ENCODE measurements at regions not wholly inside any gene's neighbourhood (a gene's known extent, or its start where the extent isn't known, plus 50 kb on each side); places are given as distances from the start of the nearest gene placed in this dataset.

- TF ChIP-seq, protein P1, sequence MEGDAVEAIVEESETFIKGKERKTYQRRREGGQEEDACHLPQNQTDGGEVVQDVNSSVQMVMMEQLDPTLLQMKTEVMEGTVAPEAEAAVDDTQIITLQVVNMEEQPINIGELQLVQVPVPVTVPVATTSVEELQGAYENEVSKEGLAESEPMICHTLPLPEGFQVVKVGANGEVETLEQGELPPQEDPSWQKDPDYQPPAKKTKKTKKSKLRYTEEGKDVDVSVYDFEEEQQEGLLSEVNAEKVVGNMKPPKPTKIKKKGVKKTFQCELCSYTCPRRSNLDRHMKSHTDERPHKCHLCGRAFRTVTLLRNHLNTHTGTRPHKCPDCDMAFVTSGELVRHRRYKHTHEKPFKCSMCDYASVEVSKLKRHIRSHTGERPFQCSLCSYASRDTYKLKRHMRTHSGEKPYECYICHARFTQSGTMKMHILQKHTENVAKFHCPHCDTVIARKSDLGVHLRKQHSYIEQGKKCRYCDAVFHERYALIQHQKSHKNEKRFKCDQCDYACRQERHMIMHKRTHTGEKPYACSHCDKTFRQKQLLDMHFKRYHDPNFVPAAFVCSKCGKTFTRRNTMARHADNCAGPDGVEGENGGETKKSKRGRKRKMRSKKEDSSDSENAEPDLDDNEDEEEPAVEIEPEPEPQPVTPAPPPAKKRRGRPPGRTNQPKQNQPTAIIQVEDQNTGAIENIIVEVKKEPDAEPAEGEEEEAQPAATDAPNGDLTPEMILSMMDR (IDR thresholded peaks at IDR 0.05; ENCODE audit: low read length): no peak
- no peak for TF ChIP-seq EZH2 (IDR thresholded peaks at IDR 0.05; ENCODE audit: borderline replicate concordance, low read length)
These were observed 172.8 kb downstream of the ARL4C start for GRCh38 chr2:234324116-234324515.
